ENCODE measurements at regions not wholly inside any gene's neighbourhood (a gene's known extent, or its start where the extent isn't known, plus 50 kb on each side); places are given as distances from the start of the nearest gene placed in this dataset.

DNA sequence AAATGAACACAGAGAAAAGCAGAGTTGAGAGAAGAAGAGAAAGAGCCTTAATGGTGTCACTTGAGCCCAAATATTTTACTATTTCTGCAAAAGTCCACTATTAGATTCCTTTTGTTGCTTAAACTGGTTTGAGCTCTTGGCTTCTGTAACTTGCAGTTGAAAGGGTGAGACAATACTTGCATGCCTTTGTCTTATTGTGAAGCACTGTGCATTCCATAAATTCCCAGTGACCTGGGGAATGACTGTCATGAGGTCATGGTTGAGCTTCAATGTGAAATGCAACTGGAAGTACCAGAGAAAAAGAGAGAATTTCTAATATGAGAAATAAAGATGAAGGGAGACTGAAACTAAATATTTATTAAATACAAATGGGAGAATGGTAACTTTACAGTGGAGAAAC is 310.9 kb downstream of the TDRD3 start:
- Histone ChIP-seq H3K4me3 (no peak overlapping the region), H3K36me3 (no peaks in the 10 kb centered on the region), H3K4me1 (no peaks in the 10 kb centered on the region), H3K27ac (no peak overlapping the region), H3K27me3 (no peaks in the 10 kb centered on the region), H3K9me3 (peaks cover 0 to 8% (median 0%) of the 10 kb centered on the region in 12 donors)
- intact Hi-C loops (cut with DNase I) = no loop called here
- TF ChIP-seq, protein P1, sequence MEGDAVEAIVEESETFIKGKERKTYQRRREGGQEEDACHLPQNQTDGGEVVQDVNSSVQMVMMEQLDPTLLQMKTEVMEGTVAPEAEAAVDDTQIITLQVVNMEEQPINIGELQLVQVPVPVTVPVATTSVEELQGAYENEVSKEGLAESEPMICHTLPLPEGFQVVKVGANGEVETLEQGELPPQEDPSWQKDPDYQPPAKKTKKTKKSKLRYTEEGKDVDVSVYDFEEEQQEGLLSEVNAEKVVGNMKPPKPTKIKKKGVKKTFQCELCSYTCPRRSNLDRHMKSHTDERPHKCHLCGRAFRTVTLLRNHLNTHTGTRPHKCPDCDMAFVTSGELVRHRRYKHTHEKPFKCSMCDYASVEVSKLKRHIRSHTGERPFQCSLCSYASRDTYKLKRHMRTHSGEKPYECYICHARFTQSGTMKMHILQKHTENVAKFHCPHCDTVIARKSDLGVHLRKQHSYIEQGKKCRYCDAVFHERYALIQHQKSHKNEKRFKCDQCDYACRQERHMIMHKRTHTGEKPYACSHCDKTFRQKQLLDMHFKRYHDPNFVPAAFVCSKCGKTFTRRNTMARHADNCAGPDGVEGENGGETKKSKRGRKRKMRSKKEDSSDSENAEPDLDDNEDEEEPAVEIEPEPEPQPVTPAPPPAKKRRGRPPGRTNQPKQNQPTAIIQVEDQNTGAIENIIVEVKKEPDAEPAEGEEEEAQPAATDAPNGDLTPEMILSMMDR (IDR thresholded peaks at IDR 0.05) = no peak
- DNase-seq (no peak), ATAC-seq (no peak)

DNA sequence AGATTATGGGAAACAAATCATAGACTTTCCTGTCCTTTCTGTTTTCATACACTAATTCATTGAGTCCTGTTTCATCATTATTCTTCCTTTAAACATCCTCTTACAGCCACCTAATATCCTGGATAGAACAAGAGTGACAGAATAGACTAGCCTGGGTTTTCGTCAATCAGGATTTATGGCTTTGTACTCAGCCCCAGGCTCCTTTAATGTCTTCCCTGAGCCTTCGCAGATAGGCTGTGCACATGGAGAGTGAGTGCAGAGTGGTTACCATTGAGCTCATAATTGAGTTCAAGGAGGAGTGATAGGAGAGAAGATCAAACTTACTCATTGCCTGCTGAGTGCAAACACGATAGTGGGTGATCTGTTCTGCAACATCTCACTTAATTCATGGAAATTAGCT is 304.9 kb downstream of the TDRD3 start:
- DNase-seq (no peak), ATAC-seq (no peak)
- no peaks in the 10 kb centered on the region for H3K27me3 ChIP-seq
- no peak overlapping the region for H3K4me3 ChIP-seq
- no peaks in the 10 kb centered on the region for H3K4me1 ChIP-seq
- no peaks in the 10 kb centered on the region for H3K36me3 ChIP-seq
- intact Hi-C loops (cut with DNase I) = no loop called here
- no peaks in the 10 kb centered on the region for H3K9me3 ChIP-seq
- WGBS, 4 donors = 83 to 89% (median 85%) methylated on average over 3 of the region's 3 CpGs
- TF ChIP-seq, protein P1 (IDR thresholded peaks at IDR 0.05) = no peak
- TF ChIP-seq POLR2A (IDR thresholded peaks at IDR 0.05) = no peak
- H3K27ac ChIP-seq = no peak overlapping the region

DNA sequence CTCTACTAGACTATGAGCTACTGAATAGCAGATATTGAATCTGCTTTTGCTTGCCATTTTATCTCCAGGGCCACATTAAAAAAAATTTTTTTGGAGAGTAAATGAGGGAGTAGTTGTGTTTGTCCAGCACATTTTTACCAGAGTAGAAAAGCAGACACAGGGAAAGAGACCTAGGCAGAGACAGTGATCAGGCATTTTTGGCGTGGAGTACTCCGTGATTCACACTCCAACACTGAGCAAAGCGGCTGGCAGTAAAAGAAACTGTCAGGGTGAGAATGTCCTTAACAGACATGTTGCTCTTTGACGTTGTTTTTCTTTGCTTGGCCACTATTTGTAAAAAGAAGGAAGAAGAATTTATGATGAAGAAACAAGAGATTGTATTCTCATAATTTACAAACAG is 304.0 kb downstream of the TDRD3 start:
- DNase-seq = no peak
- Histone ChIP-seq H3K9me3 (no peaks in the 10 kb centered on the region), H3K4me1 (no peaks in the 10 kb centered on the region), H3K36me3 (no peaks in the 10 kb centered on the region), H3K4me3 (no peak overlapping the region), H3K27me3 (no peaks in the 10 kb centered on the region), H3K27ac (no peak overlapping the region)
- TF ChIP-seq POLR2A (IDR thresholded peaks at IDR 0.05) = no peak
- TF ChIP-seq, protein P1 (IDR thresholded peaks at IDR 0.05) = no peak
- intact Hi-C loops (cut with DNase I) = no loop called here
- 71 to 88% (median 77%) methylated on average over 4 of the region's 4 CpGs for WGBS, 4 donors
- no peak for ATAC-seq

DNA sequence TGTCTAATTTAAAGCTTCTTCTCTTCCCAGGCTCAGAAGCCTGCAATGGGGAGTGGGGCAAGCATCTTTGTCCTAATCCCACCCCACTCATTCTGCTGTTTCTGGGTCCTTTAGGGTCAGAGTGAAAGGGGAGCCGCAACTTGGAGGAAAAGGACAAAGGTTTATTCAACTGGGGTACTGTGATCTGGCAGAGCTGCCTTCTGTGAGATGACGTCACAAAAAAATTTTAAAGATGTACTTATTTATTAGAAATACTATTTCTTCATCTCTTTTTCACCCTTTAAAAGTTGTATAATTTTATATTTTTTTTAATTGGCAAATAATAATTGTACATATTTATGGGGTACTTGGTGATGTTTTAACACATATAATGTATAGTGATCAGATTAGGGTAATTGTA is 302.6 kb downstream of the TDRD3 start:
- intact Hi-C loops (cut with DNase I) = no loop called here
- WGBS, 4 donors = 78 to 89% (median 83%) methylated on average over 2 of the region's 2 CpGs
- Histone ChIP-seq H3K4me1 (no peaks in the 10 kb centered on the region), H3K4me3 (no peak overlapping the region), H3K27me3 (no peaks in the 10 kb centered on the region), H3K36me3 (no peaks in the 10 kb centered on the region), H3K9me3 (no peaks in the 10 kb centered on the region), H3K27ac (no peak overlapping the region)
- TF ChIP-seq, protein P1 (IDR thresholded peaks at IDR 0.05) = no peak
- TF ChIP-seq POLR2A (IDR thresholded peaks at IDR 0.05) = no peak
- DNase-seq = no peak
- no peak for ATAC-seq

Data from heart left ventricle (tissue), 16 donors.